GM12892 (cell line): ENCODE measurements at regions not wholly inside any gene's neighbourhood (a gene's known extent, or its start where the extent isn't known, plus 50 kb on each side); places are given as distances from the start of the nearest gene placed in this dataset.

ENCODE experiments used
- DNase-seq: peaks from one replicate; pipeline ENCODE4 v3.0.0; 2011; ENCODE audit not compliant: insufficient read length
- FAIRE-seq: peaks from 2 replicates; lab custom pipeline; 2011; peaks lifted over from hg19 to GRCh38; lab: Jason Lieb, UNC
- POLR2A ChIP-seq: IDR thresholded peaks from 2 replicates; pipeline ENCODE4 v1.6.1; 2011; ENCODE audit warnings: low read depth, low read length, control low read depth
- POLR2AphosphoS5 ChIP-seq: IDR thresholded peaks from 2 replicates; pipeline ENCODE4 v1.6.1; 2011; ENCODE audit warnings: low read depth, low read length, control low read depth
- TAF1 ChIP-seq: IDR thresholded peaks from 2 replicates; pipeline ENCODE4 v1.6.1; 2011; ENCODE audit warnings: low read depth, mild to moderate bottlenecking, control low read depth, low read length, borderline replicate concordance

GRCh38 chr11:109731451-109731850, 309.5 kb downstream of the C11orf87 start:
- FAIRE-seq = no peak

GRCh38 chr11:109733245-109733644, 311.3 kb downstream of the C11orf87 start:
- DNase-seq = no peak
- FAIRE-seq = no peak
- no peak for TF ChIP-seq TAF1
- no peak for TF ChIP-seq POLR2AphosphoS5
- TF ChIP-seq POLR2A = no peak

More at GRCh38 chr11:109731451-109731850, 309.5 kb downstream of the C11orf87 start:
- DNase-seq = no peak
- no peak for TF ChIP-seq POLR2AphosphoS5
- TF ChIP-seq POLR2A = no peak
- TF ChIP-seq TAF1 = no peak

GRCh38 chr11:109734566-109734965, 312.6 kb downstream of the C11orf87 start:
- FAIRE-seq (no peak), DNase-seq (no peak)
- TF ChIP-seq TAF1 (no peak), POLR2AphosphoS5 (no peak), POLR2A (no peak)

- DNase-seq (no peak), FAIRE-seq (peak; percentile 42)
- TF ChIP-seq TAF1 = no peak
- no peak for TF ChIP-seq POLR2AphosphoS5
- TF ChIP-seq POLR2A = no peak
Observed at GRCh38 chr11:109735128-109735527, 313.1 kb downstream of the C11orf87 start.

GRCh38 chr11:109739379-109739778, 317.4 kb downstream of the C11orf87 start:
- no peak for TF ChIP-seq POLR2A
- no peak for TF ChIP-seq POLR2AphosphoS5
- no peak for TF ChIP-seq TAF1
- FAIRE-seq (no peak), DNase-seq (no peak)

- no peak for DNase-seq
- no peak for TF ChIP-seq TAF1
- TF ChIP-seq POLR2AphosphoS5 = no peak
- no peak for TF ChIP-seq POLR2A
- FAIRE-seq = no peak
Observed at GRCh38 chr11:109745996-109746625, 324.1 kb downstream of the C11orf87 start.

GRCh38 chr11:109747839-109748238, 325.8 kb downstream of the C11orf87 start:
- DNase-seq (no peak), FAIRE-seq (peak; percentile 70)
- no peak for TF ChIP-seq TAF1
- no peak for TF ChIP-seq POLR2AphosphoS5
- no peak for TF ChIP-seq POLR2A

GRCh38 chr11:109749476-109749875, 327.5 kb downstream of the C11orf87 start:
- no peak for FAIRE-seq
- no peak for DNase-seq
- TF ChIP-seq POLR2AphosphoS5 = no peak
- TF ChIP-seq TAF1 = no peak
- TF ChIP-seq POLR2A = no peak

GRCh38 chr11:109750964-109751363, 329.0 kb downstream of the C11orf87 start:
- TF ChIP-seq POLR2A = no peak
- no peak for TF ChIP-seq POLR2AphosphoS5
- TF ChIP-seq TAF1 = no peak
- no peak for FAIRE-seq
- DNase-seq = no peak

GRCh38 chr11:109752212-109752825, 330.3 kb downstream of the C11orf87 start:
- no peak for DNase-seq
- FAIRE-seq = no peak
- TF ChIP-seq POLR2AphosphoS5 (no peak), TAF1 (no peak), POLR2A (no peak)

GRCh38 chr11:109756521-109756920, 334.5 kb downstream of the C11orf87 start:
- TF ChIP-seq POLR2A = no peak
- no peak for TF ChIP-seq TAF1
- no peak for TF ChIP-seq POLR2AphosphoS5
- FAIRE-seq (no peak), DNase-seq (no peak)

GRCh38 chr11:109756951-109757350, 335.0 kb downstream of the C11orf87 start:
- no peak for FAIRE-seq
- no peak for DNase-seq
- TF ChIP-seq TAF1 (no peak), POLR2A (no peak), POLR2AphosphoS5 (no peak)

GRCh38 chr11:109762546-109762945, 330.6 kb upstream of the ZC3H12C start:
- TF ChIP-seq POLR2A (no peak), POLR2AphosphoS5 (no peak), TAF1 (no peak)
- FAIRE-seq = no peak
- no peak for DNase-seq
